ENCODE measurements at regions not wholly inside any gene's neighbourhood (a gene's known extent, or its start where the extent isn't known, plus 50 kb on each side); places are given as distances from the start of the nearest gene placed in this dataset.
"Not testable (repeated sequence)": the region's sequence is repeated elsewhere in the genome, so short reads cannot be mapped to it uniquely, and the experiment has no call there.

GRCh38 chr21:35506352-35506751, 457.2 kb upstream of the RUNX1 start:
- no peak for DNase-seq (ENCODE audit: low read depth, low spot score)
- in situ Hi-C loops (cut with HindIII; ENCODE audit: low pct_unique_long_range_greater_than_20kb, low sequenced_read_pairs), result no loop called here

GRCh38 chr21:35504951-35505466, 455.9 kb upstream of the RUNX1 start:
- in situ Hi-C loops (cut with HindIII; ENCODE audit: low pct_unique_long_range_greater_than_20kb, low sequenced_read_pairs), result no loop called here
- DNase-seq (ENCODE audit: low read depth, low spot score), result no peak

GRCh38 chr21:35504277-35504676, 455.2 kb upstream of the RUNX1 start:
- in situ Hi-C loops (cut with HindIII; ENCODE audit: low pct_unique_long_range_greater_than_20kb, low sequenced_read_pairs), result no loop called here

GRCh38 chr21:35503671-35504070, 454.6 kb upstream of the RUNX1 start:
- no peak for DNase-seq (ENCODE audit: low read depth, low spot score)
- in situ Hi-C loops (cut with HindIII; ENCODE audit: low pct_unique_long_range_greater_than_20kb, low sequenced_read_pairs), result no loop called here

More at GRCh38 chr21:35504277-35504676, 455.2 kb upstream of the RUNX1 start:
- DNase-seq (ENCODE audit: low read depth, low spot score), result no peak

GRCh38 chr21:35502821-35503220, 453.7 kb upstream of the RUNX1 start:
- in situ Hi-C loops (cut with HindIII; ENCODE audit: low pct_unique_long_range_greater_than_20kb, low sequenced_read_pairs), result no loop called here
- DNase-seq (ENCODE audit: low read depth, low spot score), result no peak

GRCh38 chr21:35497522-35497921, 448.4 kb upstream of the RUNX1 start:
- in situ Hi-C loops (cut with HindIII; ENCODE audit: low pct_unique_long_range_greater_than_20kb, low sequenced_read_pairs); DNase-seq (ENCODE audit: low read depth, low spot score): not testable (repeated sequence)

- no peak for DNase-seq (ENCODE audit: low read depth, low spot score)
- in situ Hi-C loops (cut with HindIII; ENCODE audit: low pct_unique_long_range_greater_than_20kb, low sequenced_read_pairs), result no loop called here
Observed at GRCh38 chr21:35491920-35492678, 443.0 kb upstream of the RUNX1 start.

- no peak for DNase-seq (ENCODE audit: low read depth, low spot score)
- in situ Hi-C loops (cut with HindIII; ENCODE audit: low pct_unique_long_range_greater_than_20kb, low sequenced_read_pairs), result no loop called here
Observed at GRCh38 chr21:35491114-35491513, 442.0 kb upstream of the RUNX1 start.

GRCh38 chr21:35489389-35489980, 440.4 kb upstream of the RUNX1 start:
- DNase-seq (ENCODE audit: low read depth, low spot score), result no peak
- in situ Hi-C loops (cut with HindIII; ENCODE audit: low pct_unique_long_range_greater_than_20kb, low sequenced_read_pairs), result no loop called here

- in situ Hi-C loops (cut with HindIII; ENCODE audit: low pct_unique_long_range_greater_than_20kb, low sequenced_read_pairs), result no loop called here
- DNase-seq (ENCODE audit: low read depth, low spot score), result no peak
Observed at GRCh38 chr21:35488946-35489345, 439.8 kb upstream of the RUNX1 start.

GRCh38 chr21:35485364-35485763, 436.3 kb upstream of the RUNX1 start:
- in situ Hi-C loops (cut with HindIII; ENCODE audit: low pct_unique_long_range_greater_than_20kb, low sequenced_read_pairs), result no loop called here
- DNase-seq (ENCODE audit: low read depth, low spot score), result no peak

- DNase-seq (ENCODE audit: low read depth, low spot score), result no peak
Observed at GRCh38 chr21:35484851-35485250, 435.7 kb upstream of the RUNX1 start.

GRCh38 chr21:35484032-35484431, 434.9 kb upstream of the RUNX1 start:
- in situ Hi-C loops (cut with HindIII; ENCODE audit: low pct_unique_long_range_greater_than_20kb, low sequenced_read_pairs), result no loop called here
- no peak for DNase-seq (ENCODE audit: low read depth, low spot score)

More at GRCh38 chr21:35484851-35485250, 435.7 kb upstream of the RUNX1 start:
- in situ Hi-C loops (cut with HindIII; ENCODE audit: low pct_unique_long_range_greater_than_20kb, low sequenced_read_pairs), result no loop called here

- peak; percentile 26 for DNase-seq (ENCODE audit: low read depth, low spot score)
- in situ Hi-C loops (cut with HindIII; ENCODE audit: low pct_unique_long_range_greater_than_20kb, low sequenced_read_pairs), result no loop called here
Observed at GRCh38 chr21:35482933-35483662, 434.0 kb upstream of the RUNX1 start.

- in situ Hi-C loops (cut with HindIII; ENCODE audit: low pct_unique_long_range_greater_than_20kb, low sequenced_read_pairs), result no loop called here
- no peak for DNase-seq (ENCODE audit: low read depth, low spot score)
Observed at GRCh38 chr21:35482096-35482495, 433.0 kb upstream of the RUNX1 start.

GRCh38 chr21:35481005-35481404, 431.9 kb upstream of the RUNX1 start:
- no peak for DNase-seq (ENCODE audit: low read depth, low spot score)
- in situ Hi-C loops (cut with HindIII; ENCODE audit: low pct_unique_long_range_greater_than_20kb, low sequenced_read_pairs), result no loop called here

GRCh38 chr21:35479529-35479928, 430.4 kb upstream of the RUNX1 start:
- no peak for DNase-seq (ENCODE audit: low read depth, low spot score)
- in situ Hi-C loops (cut with HindIII; ENCODE audit: low pct_unique_long_range_greater_than_20kb, low sequenced_read_pairs), result no loop called here

- DNase-seq (ENCODE audit: low read depth, low spot score), result no peak
- in situ Hi-C loops (cut with HindIII; ENCODE audit: low pct_unique_long_range_greater_than_20kb, low sequenced_read_pairs), result no loop called here
Observed at GRCh38 chr21:35479065-35479448, 430.0 kb upstream of the RUNX1 start.
